ENCODE measurements at regions not wholly inside any gene's neighbourhood (a gene's known extent, or its start where the extent isn't known, plus 50 kb on each side); places are given as distances from the start of the nearest gene placed in this dataset.

DNA sequence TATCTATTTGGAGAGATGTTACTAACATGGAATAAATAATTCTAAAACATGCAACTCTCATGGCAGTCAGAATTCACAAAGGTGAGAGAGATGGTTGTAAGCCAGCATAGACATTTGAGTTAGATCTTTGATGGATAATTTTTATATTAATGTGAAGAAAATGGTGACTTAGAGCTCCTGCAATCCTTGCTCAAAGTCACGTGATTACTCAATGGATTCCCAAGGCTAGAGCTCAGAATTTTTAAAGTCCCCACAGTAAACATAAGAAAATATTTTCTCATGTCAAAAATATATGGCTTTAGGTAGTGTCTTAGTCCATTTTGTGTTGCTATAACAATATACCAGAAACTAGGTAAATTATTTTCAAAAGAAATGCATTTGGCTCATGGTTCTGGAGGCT is 281.5 kb upstream of the PRKD1 start:
- TF ChIP-seq CTCF (conservative IDR thresholded peaks at IDR 0.05; ENCODE audit: low read depth in 2 of 2) (no peak), POLR2AphosphoS5 (IDR thresholded peaks at IDR 0.05; ENCODE audit: low read depth) (no peak), EZH2 (IDR thresholded peaks at IDR 0.05; ENCODE audit: low read depth, unreplicated experiment) (no peak), EZH2phosphoT487 (IDR thresholded peaks at IDR 0.05; ENCODE audit: unreplicated experiment) (no peak), ETS1 (IDR thresholded peaks at IDR 0.05) (no peak), REST (IDR thresholded peaks at IDR 0.05; ENCODE audit: unreplicated experiment) (no peak)

Data from GM23338 (cell line).